Esophagus muscularis mucosa (tissue), 4 donors: ENCODE measurements at regions not wholly inside any gene's neighbourhood (a gene's known extent, or its start where the extent isn't known, plus 50 kb on each side); places are given as distances from the start of the nearest gene placed in this dataset.

Experiments used
- DNase-seq: peaks from one replicate; pipeline ENCODE4 v3.0.0-alpha.2; 2017; ENCODE audit errors: extremely low spot score
- H3K27ac ChIP-seq, 4 donors: fragments of 200-600 bp; sonication (generic); replicated peaks in 1 of 4; 1 replicate in 3 of 4; 2 replicates in 1 of 4; pipeline ENCODE4 v1.5.1; 2016 to 2019; ENCODE audit warnings: mild to moderate bottlenecking in 1 of 4
- H3K27me3 ChIP-seq, 4 donors: fragments of 200-600 bp; sonication (generic); one replicate each; pipeline versions ENCODE4 v1.5.1 to v1.6.0; 2016 to 2019
- H3K36me3 ChIP-seq, 4 donors: fragments of 200-600 bp; sonication (generic); one replicate each; pipeline ENCODE4 v1.5.1; 2016 to 2019
- H3K4me1 ChIP-seq, 4 donors: fragments of 200-600 bp; sonication (generic); one replicate each; pipeline ENCODE4 v1.5.1; 2016 to 2019
- H3K4me3 ChIP-seq, 4 donors: fragments of 200-600 bp; sonication (generic); 1 replicate in 2 of 4; 2 replicates in 2 of 4; pipeline ENCODE4 v1.5.1; 2016 to 2019; ENCODE audit warnings: mild to moderate bottlenecking in 4 of 4, moderate library complexity in 1 of 4
- H3K9me3 ChIP-seq, 4 donors: fragments of 200-600 bp; sonication (generic); 1 replicate in 3 of 4; 2 replicates in 1 of 4; pipeline ENCODE4 v1.5.1; 2016 to 2019
- EP300 ChIP-seq: sonication (generic); formaldehyde crosslinking; IDR thresholded peaks from one replicate; pipeline ENCODE4 v1.6.1; 2017; ENCODE audit warnings: antibody characterized with exemption
- POLR2A ChIP-seq: fragments of 450-650 bp; IDR thresholded peaks from one replicate; pipeline ENCODE4 v1.6.1; 2017; ENCODE audit warnings: antibody characterized with exemption, moderate library complexity, mild to moderate bottlenecking, low read depth
- POLR2AphosphoS5 ChIP-seq, 2 donors: sonication (generic); formaldehyde crosslinking; IDR thresholded peaks; one replicate each; pipeline ENCODE4 v1.6.1; 2017; ENCODE audit warnings: antibody characterized with exemption in 2 of 2
- WGBS: methylation state at CpG from one replicate; pipeline ENCODE4 v1.1.5; 2018; 5-methylcytosine and 5-hydroxymethylcytosine counted together
- intact Hi-C: fragments of 100-400 bp; cut with DNase I; formaldehyde crosslinking; loops from one replicate; pipeline ENCODE4 v1.15.1; 2023
- TF ChIP-seq, protein P1 (sequence below), 3 experiments: fragments of 200-600 bp in 2 of 3; fragments of 450-650 bp in 1 of 3; sonication (generic) in 2 of 3; IDR thresholded peaks; one replicate each; pipeline ENCODE4 v1.5.1; 2017 to 2019; ENCODE audit warnings: antibody characterized with exemption in 3 of 3, mild to moderate bottlenecking in 2 of 3, moderate library complexity in 1 of 3

DNA sequence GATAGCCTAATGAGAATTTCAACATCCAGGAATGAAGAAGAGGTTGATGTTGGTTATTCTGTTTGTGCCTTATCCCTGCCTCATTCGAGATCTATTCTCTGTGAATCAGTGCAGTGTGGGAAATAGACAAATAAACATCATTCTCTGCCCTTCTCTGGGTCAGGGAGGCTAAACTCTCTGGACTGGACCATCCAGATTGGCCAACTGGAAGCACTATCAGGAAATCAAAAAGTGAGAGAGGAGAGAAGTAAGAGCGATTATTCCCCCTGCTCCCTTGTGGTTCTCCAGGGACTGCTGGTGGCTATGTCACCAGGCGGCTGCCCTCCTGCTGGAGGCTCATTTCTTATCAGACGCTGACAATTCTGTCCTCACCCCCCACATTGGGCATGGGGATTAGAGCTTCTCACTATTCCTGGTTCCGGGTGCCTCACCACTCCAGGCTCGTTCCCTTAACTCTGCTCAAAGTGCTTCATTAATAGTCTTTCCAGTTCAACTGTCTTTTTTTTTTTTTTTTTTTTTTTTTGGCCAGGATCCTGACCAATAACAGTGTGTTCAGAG lies 201.7 kb upstream of the RREB1 start:
- H3K4me3 ChIP-seq, result no peak overlapping the region
- intact Hi-C loops, result no loop called here
- H3K27ac ChIP-seq, result no peak overlapping the region
- H3K4me1 ChIP-seq, result no peaks in the 10 kb centered on the region
- WGBS, result 81% methylated on average over 6 of the region's 6 CpGs
- no peaks in the 10 kb centered on the region for H3K36me3 ChIP-seq
- peaks cover 0 to 4% (median 0%) of the 10 kb centered on the region in 4 donors for H3K27me3 ChIP-seq
- TF ChIP-seq EP300 (no peak), POLR2AphosphoS5 (IDR thresholded peaks at IDR 0.05) (no peak), POLR2A (no peak)
- TF ChIP-seq, protein P1, sequence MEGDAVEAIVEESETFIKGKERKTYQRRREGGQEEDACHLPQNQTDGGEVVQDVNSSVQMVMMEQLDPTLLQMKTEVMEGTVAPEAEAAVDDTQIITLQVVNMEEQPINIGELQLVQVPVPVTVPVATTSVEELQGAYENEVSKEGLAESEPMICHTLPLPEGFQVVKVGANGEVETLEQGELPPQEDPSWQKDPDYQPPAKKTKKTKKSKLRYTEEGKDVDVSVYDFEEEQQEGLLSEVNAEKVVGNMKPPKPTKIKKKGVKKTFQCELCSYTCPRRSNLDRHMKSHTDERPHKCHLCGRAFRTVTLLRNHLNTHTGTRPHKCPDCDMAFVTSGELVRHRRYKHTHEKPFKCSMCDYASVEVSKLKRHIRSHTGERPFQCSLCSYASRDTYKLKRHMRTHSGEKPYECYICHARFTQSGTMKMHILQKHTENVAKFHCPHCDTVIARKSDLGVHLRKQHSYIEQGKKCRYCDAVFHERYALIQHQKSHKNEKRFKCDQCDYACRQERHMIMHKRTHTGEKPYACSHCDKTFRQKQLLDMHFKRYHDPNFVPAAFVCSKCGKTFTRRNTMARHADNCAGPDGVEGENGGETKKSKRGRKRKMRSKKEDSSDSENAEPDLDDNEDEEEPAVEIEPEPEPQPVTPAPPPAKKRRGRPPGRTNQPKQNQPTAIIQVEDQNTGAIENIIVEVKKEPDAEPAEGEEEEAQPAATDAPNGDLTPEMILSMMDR (IDR thresholded peaks at IDR 0.05), result no peak
- H3K9me3 ChIP-seq, result no peaks in the 10 kb centered on the region
- no peak for DNase-seq

DNA sequence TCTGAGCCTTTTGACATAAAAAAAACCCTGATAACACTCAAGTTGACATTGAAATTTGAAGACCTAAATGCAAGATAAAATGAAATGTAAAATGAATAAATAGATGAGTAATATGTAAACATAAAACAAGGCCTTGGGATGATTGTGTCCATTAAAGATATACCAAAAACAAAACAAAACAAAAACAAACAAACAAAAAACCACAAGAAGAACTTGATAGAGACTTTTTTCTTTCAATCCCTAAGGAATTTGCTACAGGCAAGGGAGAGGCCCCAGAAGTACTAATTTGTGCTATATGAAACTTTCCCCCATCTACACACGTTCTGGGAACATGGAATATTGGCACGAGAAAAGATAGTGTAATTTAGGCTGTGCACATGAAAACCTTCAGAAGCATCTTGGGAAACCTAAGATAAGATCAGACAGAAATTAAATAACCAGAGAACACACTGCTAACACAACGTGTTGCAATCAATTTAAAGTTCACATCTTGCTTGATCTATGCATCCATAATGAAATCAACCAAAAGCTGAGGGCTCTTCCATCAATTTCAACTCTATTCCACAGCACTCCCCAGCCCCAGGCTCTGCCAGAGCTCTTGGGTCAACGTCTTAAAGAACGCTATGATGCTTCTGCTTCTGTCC lies 201.1 kb upstream of the RREB1 start:
- intact Hi-C loops, result no loop called here
- Histone ChIP-seq H3K4me1 (no peaks in the 10 kb centered on the region), H3K36me3 (no peaks in the 10 kb centered on the region), H3K4me3 (no peak overlapping the region), H3K9me3 (no peaks in the 10 kb centered on the region), H3K27ac (no peak overlapping the region), H3K27me3 (peaks cover 0 to 4% (median 0%) of the 10 kb centered on the region in 4 donors)
- no peak for DNase-seq
- no peak for TF ChIP-seq POLR2A
- TF ChIP-seq, protein P1 (IDR thresholded peaks at IDR 0.05), result no peak
- no peak for TF ChIP-seq EP300
- TF ChIP-seq POLR2AphosphoS5 (IDR thresholded peaks at IDR 0.05), result no peak
- WGBS, result 86% methylated on average over 5 of the region's 5 CpGs

DNA sequence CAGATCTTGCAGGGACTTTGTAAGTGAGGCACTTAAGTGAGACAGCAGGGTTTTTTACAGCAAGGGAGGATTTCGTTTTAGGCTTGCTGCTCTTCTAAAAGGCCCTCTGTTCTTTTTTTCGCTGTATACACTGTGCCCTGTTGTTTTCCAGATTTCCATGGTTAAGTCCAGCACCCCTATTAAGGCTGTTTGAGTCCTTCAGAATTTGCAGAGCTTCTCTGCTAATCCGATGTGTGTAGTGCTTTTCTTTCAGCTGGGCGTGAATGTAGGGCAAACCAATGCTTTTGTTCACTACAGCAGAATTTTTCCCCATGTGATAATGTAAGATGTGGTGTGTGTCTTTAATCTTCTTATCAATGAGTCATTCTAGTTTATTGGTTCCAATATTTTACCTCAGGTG lies 200.5 kb upstream of the RREB1 start:
- Histone ChIP-seq H3K27me3 (peaks cover 0 to 4% (median 0%) of the 10 kb centered on the region in 4 donors), H3K27ac (no peak overlapping the region), H3K4me3 (no peak overlapping the region), H3K9me3 (no peaks in the 10 kb centered on the region), H3K4me1 (peaks cover 0 to 2% (median 0%) of the 10 kb centered on the region in 4 donors), H3K36me3 (no peaks in the 10 kb centered on the region)
- TF ChIP-seq, protein P1 (IDR thresholded peaks at IDR 0.05), result no peak
- TF ChIP-seq POLR2A (no peak), EP300 (no peak), POLR2AphosphoS5 (IDR thresholded peaks at IDR 0.05) (no peak)
- 86% methylated on average over 4 of the region's 4 CpGs for WGBS
- intact Hi-C loops, result no loop called here
- DNase-seq, result no peak

DNA sequence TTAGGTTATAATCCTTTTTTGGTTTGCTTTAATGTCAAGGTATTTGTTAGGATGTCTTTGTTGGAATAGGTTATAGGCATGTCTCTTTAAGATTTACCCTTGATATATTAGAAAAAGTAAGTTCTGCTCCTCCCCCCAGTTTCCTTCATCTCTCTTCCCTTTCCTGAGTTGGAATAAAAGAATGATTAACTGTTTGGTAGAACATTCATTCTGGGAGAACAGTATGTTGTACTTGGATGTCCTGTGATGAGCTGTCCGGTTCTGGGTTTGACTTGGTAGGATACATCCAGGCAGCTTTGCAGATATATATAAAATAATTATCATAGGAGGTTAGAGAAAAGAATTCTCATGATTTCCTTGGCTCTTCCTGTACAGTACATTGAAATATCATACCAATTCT lies 199.6 kb upstream of the RREB1 start:
- peaks cover 0 to 10% (median 7%) of the 10 kb centered on the region in 4 donors for H3K4me1 ChIP-seq
- no peak overlapping the region for H3K4me3 ChIP-seq
- WGBS, result 78% methylated on average over 1 of the region's 1 CpG
- H3K27me3 ChIP-seq, result peaks cover 0 to 4% (median 0%) of the 10 kb centered on the region in 4 donors
- no peak for DNase-seq
- H3K9me3 ChIP-seq, result no peaks in the 10 kb centered on the region
- intact Hi-C loops, result no loop called here
- TF ChIP-seq, protein P1 (IDR thresholded peaks at IDR 0.05), result no peak
- no peak for TF ChIP-seq EP300
- no peak for TF ChIP-seq POLR2A
- TF ChIP-seq POLR2AphosphoS5 (IDR thresholded peaks at IDR 0.05), result no peak
- no peaks in the 10 kb centered on the region for H3K36me3 ChIP-seq
- H3K27ac ChIP-seq, result no peak overlapping the region
